Hepatocyte (in vitro differentiated cells): ENCODE measurements at regions not wholly inside any gene's neighbourhood (a gene's known extent, or its start where the extent isn't known, plus 50 kb on each side); places are given as distances from the start of the nearest gene placed in this dataset.

ENCODE experiments used
- CTCF ChIP-seq: fragments of 200-600 bp; sonication (generic); IDR thresholded peaks from 2 replicates; pipeline ENCODE4 v1.5.1; 2016; ENCODE audit warnings: antibody characterized with exemption, mild to moderate bottlenecking; ENCODE audit not compliant: poor library complexity
- EZH2 ChIP-seq: fragments of 200-600 bp; sonication (generic); IDR thresholded peaks from 2 replicates; pipeline ENCODE4 v1.6.1; 2016; ENCODE audit warnings: antibody characterized with exemption, mild to moderate bottlenecking, borderline replicate concordance
- EZH2phosphoT487 ChIP-seq: fragments of 200-600 bp; sonication (generic); IDR thresholded peaks from one replicate; pipeline ENCODE4 v1.6.1; 2018; ENCODE audit warnings: antibody characterized with exemption, mild to moderate bottlenecking, low read depth, moderate library complexity; ENCODE audit not compliant: unreplicated experiment, severe bottlenecking

GRCh38 chr1:60280819-60281218, 207.2 kb upstream of the C1orf87 start:
- TF ChIP-seq CTCF (no peak), EZH2 (no peak), EZH2phosphoT487 (no peak)
